ENCODE measurements at regions not wholly inside any gene's neighbourhood (a gene's known extent, or its start where the extent isn't known, plus 50 kb on each side); places are given as distances from the start of the nearest gene placed in this dataset.

DNA sequence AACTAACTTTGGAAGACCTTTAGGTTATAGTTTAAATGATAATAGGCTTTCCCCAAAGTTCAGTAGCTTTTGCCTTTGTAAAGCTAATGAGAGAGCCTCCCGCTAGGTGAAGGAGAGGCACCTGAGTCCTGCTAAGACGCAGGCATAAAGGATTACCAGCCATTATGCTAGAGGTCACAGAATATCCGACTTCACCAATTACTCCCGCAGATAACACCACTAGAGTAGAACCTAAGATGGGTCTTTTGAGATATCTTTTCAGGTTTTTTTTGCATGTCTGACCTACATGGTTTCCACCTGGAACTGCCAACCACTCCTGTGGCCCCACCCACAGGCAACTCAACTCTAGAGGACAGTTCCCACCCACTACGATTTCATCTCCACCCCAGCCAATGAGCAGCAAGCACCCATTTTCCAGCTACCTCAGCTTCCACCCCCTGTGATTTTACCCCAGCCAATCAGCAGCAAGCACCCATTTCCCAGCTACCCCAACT is 314.3 kb downstream of the BRD1 start:
- TF ChIP-seq, protein P1, sequence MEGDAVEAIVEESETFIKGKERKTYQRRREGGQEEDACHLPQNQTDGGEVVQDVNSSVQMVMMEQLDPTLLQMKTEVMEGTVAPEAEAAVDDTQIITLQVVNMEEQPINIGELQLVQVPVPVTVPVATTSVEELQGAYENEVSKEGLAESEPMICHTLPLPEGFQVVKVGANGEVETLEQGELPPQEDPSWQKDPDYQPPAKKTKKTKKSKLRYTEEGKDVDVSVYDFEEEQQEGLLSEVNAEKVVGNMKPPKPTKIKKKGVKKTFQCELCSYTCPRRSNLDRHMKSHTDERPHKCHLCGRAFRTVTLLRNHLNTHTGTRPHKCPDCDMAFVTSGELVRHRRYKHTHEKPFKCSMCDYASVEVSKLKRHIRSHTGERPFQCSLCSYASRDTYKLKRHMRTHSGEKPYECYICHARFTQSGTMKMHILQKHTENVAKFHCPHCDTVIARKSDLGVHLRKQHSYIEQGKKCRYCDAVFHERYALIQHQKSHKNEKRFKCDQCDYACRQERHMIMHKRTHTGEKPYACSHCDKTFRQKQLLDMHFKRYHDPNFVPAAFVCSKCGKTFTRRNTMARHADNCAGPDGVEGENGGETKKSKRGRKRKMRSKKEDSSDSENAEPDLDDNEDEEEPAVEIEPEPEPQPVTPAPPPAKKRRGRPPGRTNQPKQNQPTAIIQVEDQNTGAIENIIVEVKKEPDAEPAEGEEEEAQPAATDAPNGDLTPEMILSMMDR (IDR thresholded peaks at IDR 0.05 in 2 of 3, conservative IDR thresholded peaks at IDR 0.05 in 1 of 3; ENCODE audit: borderline replicate concordance in 1 of 3, insufficient read depth in 1 of 3, low read depth in 2 of 3, low read length in 2 of 3): no peak
- TF ChIP-seq, protein P2, sequence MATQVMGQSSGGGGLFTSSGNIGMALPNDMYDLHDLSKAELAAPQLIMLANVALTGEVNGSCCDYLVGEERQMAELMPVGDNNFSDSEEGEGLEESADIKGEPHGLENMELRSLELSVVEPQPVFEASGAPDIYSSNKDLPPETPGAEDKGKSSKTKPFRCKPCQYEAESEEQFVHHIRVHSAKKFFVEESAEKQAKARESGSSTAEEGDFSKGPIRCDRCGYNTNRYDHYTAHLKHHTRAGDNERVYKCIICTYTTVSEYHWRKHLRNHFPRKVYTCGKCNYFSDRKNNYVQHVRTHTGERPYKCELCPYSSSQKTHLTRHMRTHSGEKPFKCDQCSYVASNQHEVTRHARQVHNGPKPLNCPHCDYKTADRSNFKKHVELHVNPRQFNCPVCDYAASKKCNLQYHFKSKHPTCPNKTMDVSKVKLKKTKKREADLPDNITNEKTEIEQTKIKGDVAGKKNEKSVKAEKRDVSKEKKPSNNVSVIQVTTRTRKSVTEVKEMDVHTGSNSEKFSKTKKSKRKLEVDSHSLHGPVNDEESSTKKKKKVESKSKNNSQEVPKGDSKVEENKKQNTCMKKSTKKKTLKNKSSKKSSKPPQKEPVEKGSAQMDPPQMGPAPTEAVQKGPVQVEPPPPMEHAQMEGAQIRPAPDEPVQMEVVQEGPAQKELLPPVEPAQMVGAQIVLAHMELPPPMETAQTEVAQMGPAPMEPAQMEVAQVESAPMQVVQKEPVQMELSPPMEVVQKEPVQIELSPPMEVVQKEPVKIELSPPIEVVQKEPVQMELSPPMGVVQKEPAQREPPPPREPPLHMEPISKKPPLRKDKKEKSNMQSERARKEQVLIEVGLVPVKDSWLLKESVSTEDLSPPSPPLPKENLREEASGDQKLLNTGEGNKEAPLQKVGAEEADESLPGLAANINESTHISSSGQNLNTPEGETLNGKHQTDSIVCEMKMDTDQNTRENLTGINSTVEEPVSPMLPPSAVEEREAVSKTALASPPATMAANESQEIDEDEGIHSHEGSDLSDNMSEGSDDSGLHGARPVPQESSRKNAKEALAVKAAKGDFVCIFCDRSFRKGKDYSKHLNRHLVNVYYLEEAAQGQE (IDR thresholded peaks at IDR 0.05; ENCODE audit: low read depth): no peak
- no peak for TF ChIP-seq FOSL1 (IDR thresholded peaks at IDR 0.05; ENCODE audit: low read depth)
- no peak for TF ChIP-seq POLR2A (IDR thresholded peaks at IDR 0.05; ENCODE audit: borderline replicate concordance, extremely low read depth, insufficient read depth, insufficient read length)
- no peak for TF ChIP-seq RAD21 (IDR thresholded peaks at IDR 0.05; ENCODE audit: low read depth)
- no peak for TF ChIP-seq POLR2AphosphoS5 (IDR thresholded peaks at IDR 0.05; ENCODE audit: low read depth, low read length)
- TF ChIP-seq, protein P3, sequence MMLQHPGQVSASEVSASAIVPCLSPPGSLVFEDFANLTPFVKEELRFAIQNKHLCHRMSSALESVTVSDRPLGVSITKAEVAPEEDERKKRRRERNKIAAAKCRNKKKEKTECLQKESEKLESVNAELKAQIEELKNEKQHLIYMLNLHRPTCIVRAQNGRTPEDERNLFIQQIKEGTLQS (IDR thresholded peaks at IDR 0.05): no peak
- TF ChIP-seq YY1 (IDR thresholded peaks at IDR 0.05; ENCODE audit: extremely low read depth, insufficient replicate concordance, low read depth, low read length): no peak
- no peak for TF ChIP-seq EZH2phosphoT487 (IDR thresholded peaks at IDR 0.05; ENCODE audit: borderline replicate concordance)
- no peak for TF ChIP-seq SP1 (IDR thresholded peaks at IDR 0.05; ENCODE audit: low read depth)
- no peak for TF ChIP-seq CEBPB (IDR thresholded peaks at IDR 0.05; ENCODE audit: low read depth)
